ENCODE measurements at regions not wholly inside any gene's neighbourhood (a gene's known extent, or its start where the extent isn't known, plus 50 kb on each side); places are given as distances from the start of the nearest gene placed in this dataset.

DNA sequence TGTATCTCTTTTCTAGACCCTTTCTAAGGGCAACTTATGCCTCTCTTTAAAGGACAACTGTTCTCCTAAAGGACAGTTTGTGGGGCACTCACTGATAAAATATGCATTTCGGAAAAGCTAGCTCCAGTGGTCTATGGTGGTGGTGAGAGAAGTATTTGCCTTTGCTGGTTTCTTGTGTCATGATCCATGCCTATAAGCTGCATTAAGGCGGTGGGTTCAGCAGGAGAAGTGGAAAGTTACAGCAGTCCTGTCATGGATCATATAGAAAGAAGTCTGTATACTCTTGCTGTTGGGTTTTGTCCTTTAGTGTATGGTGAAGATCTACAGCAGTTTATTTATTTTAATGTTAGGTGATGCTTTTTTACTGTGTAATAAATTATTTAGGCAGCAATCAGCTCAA is 563.9 kb upstream of the PSMD7 start:
- Histone ChIP-seq H3K23ac (ENCODE audit: insufficient read length) (no peak overlapping the region), H3K79me2 (ENCODE audit: control insufficient read depth in 1 of 2, insufficient read depth in 2 of 2, low read length in 2 of 2) (no peaks in the 10 kb centered on the region), H3K36me3 (ENCODE audit: control insufficient read depth in 2 of 4, insufficient read depth in 4 of 4, low read length in 3 of 4) (peaks cover 0 to 2% (median 0%) of the 10 kb centered on the region in 4 experiments; a peak in 1 of 8 replicates), H2AFZ (ENCODE audit: low read length) (no peak overlapping the region), H3K4me2 (ENCODE audit: insufficient read depth in 1 of 2, low read depth in 2 of 2, low read length in 2 of 2) (no peak overlapping the region), H3K27ac (ENCODE audit: low read depth, low read length) (no peak overlapping the region), H2BK20ac (ENCODE audit: low read length) (no peak overlapping the region), H2BK12ac (ENCODE audit: low read depth, low read length) (no peak overlapping the region), H2BK5ac (ENCODE audit: low read depth, low read length) (no peak overlapping the region), H3K23me2 (ENCODE audit: low read depth, low read length) (no peaks in the 10 kb centered on the region), H4K8ac (ENCODE audit: extremely low read depth, insufficient read depth, low read length) (no peak overlapping the region), H2BK120ac (replicated peaks; ENCODE audit: low read depth, low read length) (no peak overlapping the region), H3K27me3 (replicated peaks in 1 of 4; ENCODE audit: control insufficient read depth in 3 of 4, extremely low read depth in 1 of 4, insufficient read depth in 3 of 4, low read length in 3 of 4) (no peaks in the 10 kb centered on the region), H3K4me3 (ENCODE audit: extremely low read depth in 1 of 4, insufficient read depth in 2 of 4, low read depth in 3 of 4, low read length in 4 of 4) (no peak overlapping the region), H2AK5ac (ENCODE audit: low read depth, low read length) (no peak overlapping the region), H3K4me1 (replicated peaks in 1 of 4; ENCODE audit: control insufficient read depth in 3 of 4, insufficient read depth in 4 of 4, low read length in 3 of 4) (no peaks in the 10 kb centered on the region), H2BK15ac (ENCODE audit: low read length) (no peak overlapping the region), H3K9ac (replicated peaks in 1 of 4; ENCODE audit: extremely low read depth in 1 of 4, low read depth in 3 of 4, low read length in 3 of 4) (no peak overlapping the region), H3K79me1 (ENCODE audit: low read depth, low read length) (no peaks in the 10 kb centered on the region), H3K4ac (replicated peaks; ENCODE audit: insufficient read length, low read depth, low read length) (no peak overlapping the region), H4K91ac (replicated peaks; ENCODE audit: insufficient read length, low read length) (no peak overlapping the region), H3K9me3 (ENCODE audit: insufficient read depth in 2 of 2, low read depth in 1 of 2, low read length in 1 of 2) (peaks cover 0 to 8% of the 10 kb centered on the region in 2 experiments; a peak in 3 of 4 replicates), H3K56ac (replicated peaks; ENCODE audit: insufficient read length, low read depth, low read length) (no peak overlapping the region), H3K18ac (ENCODE audit: extremely low read depth, low read length) (no peak overlapping the region), H4K20me1 (replicated peaks in 1 of 2; ENCODE audit: control insufficient read depth in 1 of 2, insufficient read depth in 2 of 2, low read length in 2 of 2) (no peaks in the 10 kb centered on the region), H3K14ac (ENCODE audit: insufficient read length) (no peak overlapping the region), H4K5ac (ENCODE audit: insufficient read length, low read depth, low read length) (no peak overlapping the region)
- FAIRE-seq = no peak
- POLR2A ChIA-PET (ENCODE audit: partially characterized antibody) = no interaction called here
- CTCF ChIA-PET (ENCODE audit: partially characterized antibody) = interaction anchor here (0.6 to 1.5 kb wide), 5 partner anchors 10 to 237 kb away, joined by 3 to 4 read pairs (median 3); no protein-coding TSS in a partner anchor
- DNase-seq (ENCODE audit: low read depth in 1 of 2, low spot score in 2 of 2) = no peak
- WGBS, 2 experiments (ENCODE audit: extremely low coverage in 1 of 2, insufficient coverage in 1 of 2, insufficient read length in 1 of 2, insufficient replicate concordance in 2 of 2, low coverage in 1 of 2, low lambda C conversion rate in 2 of 2, missing lambda C conversion rate in 1 of 2) = 87% methylated on average over 2 of the region's 2 CpGs; no CpG with 5 or more reads in 1 of the 2 experiments
- TF ChIP-seq EZH2 (IDR thresholded peaks at IDR 0.05; ENCODE audit: low read depth, low read length, severe bottlenecking) (no peak), EP300 (IDR thresholded peaks at IDR 0.05; ENCODE audit: borderline replicate concordance in 1 of 2, low read depth in 2 of 2, low read length in 2 of 2) (no peak), NRF1 (IDR thresholded peaks at IDR 0.05; ENCODE audit: low read depth, low read length) (no peak), NANOG (IDR thresholded peaks at IDR 0.05; ENCODE audit: insufficient read depth, low read depth, low read length, poor library complexity, severe bottlenecking) (no peak), HDAC6 (IDR thresholded peaks at IDR 0.05; ENCODE audit: low read depth, low read length) (no peak), BCL11A (IDR thresholded peaks at IDR 0.05; ENCODE audit: low read depth in 2 of 2, low read length in 2 of 2) (no peak), SIN3A (conservative IDR thresholded peaks at IDR 0.05 in 1 of 2, IDR thresholded peaks at IDR 0.05 in 1 of 2; ENCODE audit: low read depth in 1 of 2, low read length in 2 of 2) (no peak), KDM4A (IDR thresholded peaks at IDR 0.05; ENCODE audit: low read depth, low read length, severe bottlenecking) (no peak), POLR2AphosphoS5 (IDR thresholded peaks at IDR 0.05; ENCODE audit: low read depth, low read length) (no peak), RBBP5 (IDR thresholded peaks at IDR 0.05; ENCODE audit: borderline replicate concordance, low read depth, low read length) (no peak)
- TF ChIP-seq, protein P1, sequence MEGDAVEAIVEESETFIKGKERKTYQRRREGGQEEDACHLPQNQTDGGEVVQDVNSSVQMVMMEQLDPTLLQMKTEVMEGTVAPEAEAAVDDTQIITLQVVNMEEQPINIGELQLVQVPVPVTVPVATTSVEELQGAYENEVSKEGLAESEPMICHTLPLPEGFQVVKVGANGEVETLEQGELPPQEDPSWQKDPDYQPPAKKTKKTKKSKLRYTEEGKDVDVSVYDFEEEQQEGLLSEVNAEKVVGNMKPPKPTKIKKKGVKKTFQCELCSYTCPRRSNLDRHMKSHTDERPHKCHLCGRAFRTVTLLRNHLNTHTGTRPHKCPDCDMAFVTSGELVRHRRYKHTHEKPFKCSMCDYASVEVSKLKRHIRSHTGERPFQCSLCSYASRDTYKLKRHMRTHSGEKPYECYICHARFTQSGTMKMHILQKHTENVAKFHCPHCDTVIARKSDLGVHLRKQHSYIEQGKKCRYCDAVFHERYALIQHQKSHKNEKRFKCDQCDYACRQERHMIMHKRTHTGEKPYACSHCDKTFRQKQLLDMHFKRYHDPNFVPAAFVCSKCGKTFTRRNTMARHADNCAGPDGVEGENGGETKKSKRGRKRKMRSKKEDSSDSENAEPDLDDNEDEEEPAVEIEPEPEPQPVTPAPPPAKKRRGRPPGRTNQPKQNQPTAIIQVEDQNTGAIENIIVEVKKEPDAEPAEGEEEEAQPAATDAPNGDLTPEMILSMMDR (IDR thresholded peaks at IDR 0.05; ENCODE audit: control extremely low read depth in 1 of 3, insufficient read depth in 1 of 3, low read depth in 1 of 3, low read length in 3 of 3) = no peak

All from H1 (cell line).